ENCODE measurements at regions not wholly inside any gene's neighbourhood (a gene's known extent, or its start where the extent isn't known, plus 50 kb on each side); places are given as distances from the start of the nearest gene placed in this dataset.

- TF ChIP-seq CTCF (IDR thresholded peaks at IDR 0.05) (no peak), EP300 (IDR thresholded peaks at IDR 0.05) (no peak)
These were observed 458.6 kb upstream of the CLINT1 start for GRCh38 chr5:158317507-158317906.
